ENCODE measurements at regions not wholly inside any gene's neighbourhood (a gene's known extent, or its start where the extent isn't known, plus 50 kb on each side); places are given as distances from the start of the nearest gene placed in this dataset.

DNA sequence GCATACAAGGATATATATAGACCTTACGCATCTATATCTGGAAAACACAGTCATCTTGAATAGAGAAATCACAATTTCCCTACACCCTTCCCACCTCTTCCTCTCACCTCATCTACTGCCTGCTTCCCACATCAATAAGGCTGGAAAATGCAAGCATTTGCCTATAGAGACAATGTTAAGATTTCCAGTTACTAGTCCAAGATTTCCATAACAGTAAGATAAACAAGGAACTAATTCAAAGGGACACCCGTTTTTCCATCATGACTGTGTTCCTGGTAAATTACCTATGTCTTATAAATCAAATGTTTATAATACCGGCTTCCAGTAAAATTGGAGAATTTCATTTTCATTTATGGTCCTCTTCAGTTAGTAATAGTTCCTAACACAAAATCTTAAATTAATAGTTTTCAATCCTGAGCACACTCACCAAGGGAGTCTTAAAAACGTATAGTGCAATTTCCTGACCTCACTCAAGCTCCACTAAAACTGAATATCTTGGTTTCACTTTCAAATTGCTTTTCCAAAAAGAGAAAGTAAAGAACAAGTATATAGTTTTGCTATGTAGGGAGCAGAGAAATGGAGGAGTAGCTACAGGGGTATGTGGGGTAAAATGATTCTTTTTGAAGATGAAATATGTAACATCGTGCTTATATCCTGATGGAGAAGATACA lies 398.7 kb downstream of the PLPP3 start:
- TF ChIP-seq, protein P1, sequence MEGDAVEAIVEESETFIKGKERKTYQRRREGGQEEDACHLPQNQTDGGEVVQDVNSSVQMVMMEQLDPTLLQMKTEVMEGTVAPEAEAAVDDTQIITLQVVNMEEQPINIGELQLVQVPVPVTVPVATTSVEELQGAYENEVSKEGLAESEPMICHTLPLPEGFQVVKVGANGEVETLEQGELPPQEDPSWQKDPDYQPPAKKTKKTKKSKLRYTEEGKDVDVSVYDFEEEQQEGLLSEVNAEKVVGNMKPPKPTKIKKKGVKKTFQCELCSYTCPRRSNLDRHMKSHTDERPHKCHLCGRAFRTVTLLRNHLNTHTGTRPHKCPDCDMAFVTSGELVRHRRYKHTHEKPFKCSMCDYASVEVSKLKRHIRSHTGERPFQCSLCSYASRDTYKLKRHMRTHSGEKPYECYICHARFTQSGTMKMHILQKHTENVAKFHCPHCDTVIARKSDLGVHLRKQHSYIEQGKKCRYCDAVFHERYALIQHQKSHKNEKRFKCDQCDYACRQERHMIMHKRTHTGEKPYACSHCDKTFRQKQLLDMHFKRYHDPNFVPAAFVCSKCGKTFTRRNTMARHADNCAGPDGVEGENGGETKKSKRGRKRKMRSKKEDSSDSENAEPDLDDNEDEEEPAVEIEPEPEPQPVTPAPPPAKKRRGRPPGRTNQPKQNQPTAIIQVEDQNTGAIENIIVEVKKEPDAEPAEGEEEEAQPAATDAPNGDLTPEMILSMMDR (IDR thresholded peaks at IDR 0.05), result no peak
- TF ChIP-seq POLR2AphosphoS5 (IDR thresholded peaks at IDR 0.05) (no peak), POLR2A (IDR thresholded peaks at IDR 0.05; ENCODE audit: low read depth) (no peak), EP300 (IDR thresholded peaks at IDR 0.05) (no peak)
